ENCODE measurements at regions not wholly inside any gene's neighbourhood (a gene's known extent, or its start where the extent isn't known, plus 50 kb on each side); places are given as distances from the start of the nearest gene placed in this dataset.

DNA sequence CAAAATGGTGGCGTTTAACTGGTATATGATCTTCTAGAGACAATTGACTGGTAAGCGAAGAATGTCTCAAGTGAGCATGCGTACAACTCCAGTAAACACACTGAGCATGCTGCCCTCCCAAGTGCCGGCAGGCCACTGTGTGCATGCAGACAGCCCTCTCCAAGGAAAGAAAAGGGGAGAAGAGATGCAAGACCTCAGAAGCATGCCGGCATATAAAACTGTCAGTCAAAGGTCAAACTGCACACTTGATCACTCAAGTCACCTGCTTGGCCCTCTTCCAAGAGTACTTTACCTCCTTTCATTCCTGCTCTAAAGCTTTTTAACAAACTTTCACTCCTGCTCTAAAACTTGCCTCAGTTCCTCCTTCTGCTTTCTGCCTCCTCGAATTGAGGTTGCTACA is 910.2 kb downstream of the TAF11L14 start:
- H3K36me3 ChIP-seq (ENCODE audit: insufficient read depth), result no peaks in the 10 kb centered on the region
- no peaks in the 10 kb centered on the region for H3K4me1 ChIP-seq (ENCODE audit: low read depth, poor library complexity, severe bottlenecking)
- no peak overlapping the region for H2AFZ ChIP-seq (ENCODE audit: low read depth)
- no peak overlapping the region for H3K9ac ChIP-seq
- no peaks in the 10 kb centered on the region for H3K27me3 ChIP-seq (ENCODE audit: insufficient read depth, low read depth)
- no peak overlapping the region for H3K4me2 ChIP-seq
- no peak overlapping the region for H3K4me3 ChIP-seq (IDR thresholded peaks at IDR 0.05; ENCODE audit: insufficient read depth, low read depth, low read length)
- no peaks in the 10 kb centered on the region for H3K79me2 ChIP-seq (ENCODE audit: insufficient read depth, low read depth)
- H3K27ac ChIP-seq, result no peak overlapping the region
- H4K20me1 ChIP-seq (ENCODE audit: insufficient read depth), result no peaks in the 10 kb centered on the region
- TF ChIP-seq, protein P1, sequence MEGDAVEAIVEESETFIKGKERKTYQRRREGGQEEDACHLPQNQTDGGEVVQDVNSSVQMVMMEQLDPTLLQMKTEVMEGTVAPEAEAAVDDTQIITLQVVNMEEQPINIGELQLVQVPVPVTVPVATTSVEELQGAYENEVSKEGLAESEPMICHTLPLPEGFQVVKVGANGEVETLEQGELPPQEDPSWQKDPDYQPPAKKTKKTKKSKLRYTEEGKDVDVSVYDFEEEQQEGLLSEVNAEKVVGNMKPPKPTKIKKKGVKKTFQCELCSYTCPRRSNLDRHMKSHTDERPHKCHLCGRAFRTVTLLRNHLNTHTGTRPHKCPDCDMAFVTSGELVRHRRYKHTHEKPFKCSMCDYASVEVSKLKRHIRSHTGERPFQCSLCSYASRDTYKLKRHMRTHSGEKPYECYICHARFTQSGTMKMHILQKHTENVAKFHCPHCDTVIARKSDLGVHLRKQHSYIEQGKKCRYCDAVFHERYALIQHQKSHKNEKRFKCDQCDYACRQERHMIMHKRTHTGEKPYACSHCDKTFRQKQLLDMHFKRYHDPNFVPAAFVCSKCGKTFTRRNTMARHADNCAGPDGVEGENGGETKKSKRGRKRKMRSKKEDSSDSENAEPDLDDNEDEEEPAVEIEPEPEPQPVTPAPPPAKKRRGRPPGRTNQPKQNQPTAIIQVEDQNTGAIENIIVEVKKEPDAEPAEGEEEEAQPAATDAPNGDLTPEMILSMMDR (conservative IDR thresholded peaks at IDR 0.05; ENCODE audit: low read depth, low read length), result no peak

DNA sequence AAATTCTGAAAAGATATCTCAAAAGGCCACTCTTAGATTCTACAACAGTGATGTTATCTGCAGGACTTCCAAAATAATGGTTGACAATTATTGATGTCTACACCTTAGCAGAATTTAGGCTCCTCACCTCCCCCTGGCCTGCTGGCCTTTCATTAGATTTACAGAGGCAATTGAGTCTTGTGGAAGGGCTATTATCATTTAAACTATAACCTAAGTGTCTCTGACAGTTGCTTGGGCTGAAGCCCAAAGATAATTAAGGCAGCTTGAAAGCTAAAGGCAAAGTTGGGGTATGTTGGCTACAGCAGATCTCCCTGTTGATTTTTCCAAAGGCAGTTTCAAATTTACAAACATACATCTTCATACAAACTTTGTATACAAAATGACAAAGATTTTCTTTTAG is 912.3 kb downstream of the TAF11L14 start:
- H2AFZ ChIP-seq (ENCODE audit: low read depth), result no peak overlapping the region
- no peak overlapping the region for H3K9ac ChIP-seq
- H3K27ac ChIP-seq, result no peak overlapping the region
- no peaks in the 10 kb centered on the region for H4K20me1 ChIP-seq (ENCODE audit: insufficient read depth)
- TF ChIP-seq, protein P1 (conservative IDR thresholded peaks at IDR 0.05; ENCODE audit: low read depth, low read length), result no peak
- H3K36me3 ChIP-seq (ENCODE audit: insufficient read depth), result no peaks in the 10 kb centered on the region
- H3K27me3 ChIP-seq (ENCODE audit: insufficient read depth, low read depth), result no peaks in the 10 kb centered on the region
- H3K4me2 ChIP-seq, result no peak overlapping the region
- H3K79me2 ChIP-seq (ENCODE audit: insufficient read depth, low read depth), result no peaks in the 10 kb centered on the region
- H3K4me3 ChIP-seq (IDR thresholded peaks at IDR 0.05; ENCODE audit: insufficient read depth, low read depth, low read length), result no peak overlapping the region
- no peaks in the 10 kb centered on the region for H3K4me1 ChIP-seq (ENCODE audit: low read depth, poor library complexity, severe bottlenecking)

DNA sequence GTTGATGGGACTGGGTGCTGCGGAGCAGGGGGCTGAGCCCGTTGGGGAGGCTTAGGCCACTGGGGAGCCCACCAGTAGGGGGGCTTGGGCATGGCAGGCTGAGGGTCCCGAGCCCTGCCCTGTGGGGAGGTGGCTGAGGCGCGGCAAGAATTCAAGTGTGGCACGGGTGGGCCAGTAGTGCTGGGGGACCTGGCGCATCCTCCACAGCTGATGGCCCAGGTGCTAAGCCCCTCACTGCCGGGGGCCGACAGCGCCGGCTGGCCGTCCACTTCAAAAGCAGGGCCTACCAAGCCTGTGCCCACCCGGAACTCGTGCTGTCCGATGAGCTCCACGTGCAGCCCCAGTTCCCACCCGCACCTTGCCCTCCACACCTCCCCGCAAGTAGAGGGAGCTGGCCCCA is 917.5 kb downstream of the TAF11L14 start:
- no peak overlapping the region for H3K4me3 ChIP-seq (IDR thresholded peaks at IDR 0.05; ENCODE audit: insufficient read depth, low read depth, low read length)
- H4K20me1 ChIP-seq (ENCODE audit: insufficient read depth), result no peaks in the 10 kb centered on the region
- no peak overlapping the region for H3K9ac ChIP-seq
- no peaks in the 10 kb centered on the region for H3K36me3 ChIP-seq (ENCODE audit: insufficient read depth)
- no peaks in the 10 kb centered on the region for H3K4me1 ChIP-seq (ENCODE audit: low read depth, poor library complexity, severe bottlenecking)
- H3K27ac ChIP-seq, result no peak overlapping the region
- TF ChIP-seq, protein P1 (conservative IDR thresholded peaks at IDR 0.05; ENCODE audit: low read depth, low read length), result no peak
- H3K79me2 ChIP-seq (ENCODE audit: insufficient read depth, low read depth), result no peaks in the 10 kb centered on the region
- H3K4me2 ChIP-seq, result no peak overlapping the region
- no peaks in the 10 kb centered on the region for H3K27me3 ChIP-seq (ENCODE audit: insufficient read depth, low read depth)
- no peak overlapping the region for H2AFZ ChIP-seq (ENCODE audit: low read depth)

DNA sequence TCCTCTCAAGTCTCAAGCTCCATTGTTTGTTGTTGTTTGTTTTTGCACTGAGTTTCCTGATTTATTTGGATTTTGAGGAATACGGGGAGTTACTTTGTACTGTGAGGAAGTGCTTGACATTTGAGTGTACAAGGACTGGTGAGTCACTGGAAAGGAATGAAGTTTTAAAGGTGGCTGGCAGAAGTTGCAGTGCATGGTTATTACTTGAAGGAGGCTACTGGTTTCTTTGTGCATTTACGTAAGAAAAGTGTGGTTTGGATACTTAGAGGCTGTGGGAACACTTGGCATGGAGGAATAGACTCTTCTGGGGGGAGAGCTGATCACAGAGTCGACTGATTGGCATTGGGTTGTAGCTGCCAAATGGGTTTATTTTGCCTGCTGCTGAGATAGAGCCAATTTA is 919.0 kb downstream of the TAF11L14 start:
- H3K79me2 ChIP-seq (ENCODE audit: insufficient read depth, low read depth), result no peaks in the 10 kb centered on the region
- no peaks in the 10 kb centered on the region for H4K20me1 ChIP-seq (ENCODE audit: insufficient read depth)
- no peak overlapping the region for H2AFZ ChIP-seq (ENCODE audit: low read depth)
- H3K36me3 ChIP-seq (ENCODE audit: insufficient read depth), result no peaks in the 10 kb centered on the region
- no peak overlapping the region for H3K27ac ChIP-seq
- H3K4me2 ChIP-seq, result no peak overlapping the region
- TF ChIP-seq, protein P1 (conservative IDR thresholded peaks at IDR 0.05; ENCODE audit: low read depth, low read length), result no peak
- H3K9ac ChIP-seq, result no peak overlapping the region
- no peak overlapping the region for H3K4me3 ChIP-seq (IDR thresholded peaks at IDR 0.05; ENCODE audit: insufficient read depth, low read depth, low read length)
- no peaks in the 10 kb centered on the region for H3K4me1 ChIP-seq (ENCODE audit: low read depth, poor library complexity, severe bottlenecking)
- no peaks in the 10 kb centered on the region for H3K27me3 ChIP-seq (ENCODE audit: insufficient read depth, low read depth)

DNA sequence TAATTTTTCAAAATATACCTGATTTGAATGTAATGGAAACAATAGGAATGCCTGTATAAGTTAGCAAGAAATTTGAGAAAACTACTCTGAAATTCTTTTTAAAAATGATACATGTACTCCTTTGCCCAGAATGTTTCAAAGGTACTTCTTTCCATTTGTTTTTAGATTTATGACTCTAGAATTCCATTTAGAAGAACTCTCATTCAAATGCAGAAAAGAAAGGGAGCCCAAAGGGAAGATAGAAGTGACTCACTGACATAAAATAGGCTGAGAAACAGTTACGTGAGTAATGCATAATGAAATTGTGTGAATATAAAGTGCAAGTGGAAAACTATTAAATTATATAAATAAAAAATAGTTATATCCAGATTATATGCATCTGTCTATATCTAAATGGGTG is 926.3 kb downstream of the TAF11L14 start:
- TF ChIP-seq, protein P1 (conservative IDR thresholded peaks at IDR 0.05; ENCODE audit: low read depth, low read length), result no peak
- no peaks in the 10 kb centered on the region for H4K20me1 ChIP-seq (ENCODE audit: insufficient read depth)
- no peaks in the 10 kb centered on the region for H3K4me1 ChIP-seq (ENCODE audit: low read depth, poor library complexity, severe bottlenecking)
- H3K9ac ChIP-seq, result no peak overlapping the region
- H3K4me2 ChIP-seq, result no peak overlapping the region
- H3K27me3 ChIP-seq (ENCODE audit: insufficient read depth, low read depth), result no peaks in the 10 kb centered on the region
- H3K4me3 ChIP-seq (IDR thresholded peaks at IDR 0.05; ENCODE audit: insufficient read depth, low read depth, low read length), result no peak overlapping the region
- H3K27ac ChIP-seq, result no peak overlapping the region
- no peaks in the 10 kb centered on the region for H3K79me2 ChIP-seq (ENCODE audit: insufficient read depth, low read depth)
- H3K36me3 ChIP-seq (ENCODE audit: insufficient read depth), result no peaks in the 10 kb centered on the region
- no peak overlapping the region for H2AFZ ChIP-seq (ENCODE audit: low read depth)
